ENCODE measurements at regions not wholly inside any gene's neighbourhood (a gene's known extent, or its start where the extent isn't known, plus 50 kb on each side); places are given as distances from the start of the nearest gene placed in this dataset.

GRCh38 chr4:3850128-3850527 lies 83.9 kb downstream of the ADRA2C start:
- H3K27me3 Mint-ChIP-seq (ENCODE audit: unreplicated experiment), result peaks cover 9% of the 10 kb centered on the region
- no peaks in the 10 kb centered on the region for H3K36me3 Mint-ChIP-seq (ENCODE audit: low read depth, unreplicated experiment)
- no peak for DNase-seq (ENCODE audit: low spot score)
- no peaks in the 10 kb centered on the region for H3K4me1 Mint-ChIP-seq (ENCODE audit: unreplicated experiment)
- TF ChIP-seq, protein P1, sequence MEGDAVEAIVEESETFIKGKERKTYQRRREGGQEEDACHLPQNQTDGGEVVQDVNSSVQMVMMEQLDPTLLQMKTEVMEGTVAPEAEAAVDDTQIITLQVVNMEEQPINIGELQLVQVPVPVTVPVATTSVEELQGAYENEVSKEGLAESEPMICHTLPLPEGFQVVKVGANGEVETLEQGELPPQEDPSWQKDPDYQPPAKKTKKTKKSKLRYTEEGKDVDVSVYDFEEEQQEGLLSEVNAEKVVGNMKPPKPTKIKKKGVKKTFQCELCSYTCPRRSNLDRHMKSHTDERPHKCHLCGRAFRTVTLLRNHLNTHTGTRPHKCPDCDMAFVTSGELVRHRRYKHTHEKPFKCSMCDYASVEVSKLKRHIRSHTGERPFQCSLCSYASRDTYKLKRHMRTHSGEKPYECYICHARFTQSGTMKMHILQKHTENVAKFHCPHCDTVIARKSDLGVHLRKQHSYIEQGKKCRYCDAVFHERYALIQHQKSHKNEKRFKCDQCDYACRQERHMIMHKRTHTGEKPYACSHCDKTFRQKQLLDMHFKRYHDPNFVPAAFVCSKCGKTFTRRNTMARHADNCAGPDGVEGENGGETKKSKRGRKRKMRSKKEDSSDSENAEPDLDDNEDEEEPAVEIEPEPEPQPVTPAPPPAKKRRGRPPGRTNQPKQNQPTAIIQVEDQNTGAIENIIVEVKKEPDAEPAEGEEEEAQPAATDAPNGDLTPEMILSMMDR (IDR thresholded peaks at IDR 0.05; ENCODE audit: unreplicated experiment), result no peak
- H3K9me3 Mint-ChIP-seq (ENCODE audit: unreplicated experiment), result no peaks in the 10 kb centered on the region
- no peak overlapping the region for H3K4me3 Mint-ChIP-seq (ENCODE audit: unreplicated experiment)
- no peak overlapping the region for H3K27ac Mint-ChIP-seq (ENCODE audit: unreplicated experiment)

GRCh38 chr4:3851211-3851610 lies 85.0 kb downstream of the ADRA2C start:
- DNase-seq (ENCODE audit: low spot score), result no peak
- Mint-ChIP-seq H3K36me3 (ENCODE audit: low read depth, unreplicated experiment) (no peaks in the 10 kb centered on the region), H3K27ac (ENCODE audit: unreplicated experiment) (no peak overlapping the region), H3K4me3 (ENCODE audit: unreplicated experiment) (no peak overlapping the region), H3K4me1 (ENCODE audit: unreplicated experiment) (no peaks in the 10 kb centered on the region), H3K9me3 (ENCODE audit: unreplicated experiment) (no peaks in the 10 kb centered on the region), H3K27me3 (ENCODE audit: unreplicated experiment) (peaks cover 7% of the 10 kb centered on the region)
- TF ChIP-seq, protein P1 (IDR thresholded peaks at IDR 0.05; ENCODE audit: unreplicated experiment), result no peak

DNA sequence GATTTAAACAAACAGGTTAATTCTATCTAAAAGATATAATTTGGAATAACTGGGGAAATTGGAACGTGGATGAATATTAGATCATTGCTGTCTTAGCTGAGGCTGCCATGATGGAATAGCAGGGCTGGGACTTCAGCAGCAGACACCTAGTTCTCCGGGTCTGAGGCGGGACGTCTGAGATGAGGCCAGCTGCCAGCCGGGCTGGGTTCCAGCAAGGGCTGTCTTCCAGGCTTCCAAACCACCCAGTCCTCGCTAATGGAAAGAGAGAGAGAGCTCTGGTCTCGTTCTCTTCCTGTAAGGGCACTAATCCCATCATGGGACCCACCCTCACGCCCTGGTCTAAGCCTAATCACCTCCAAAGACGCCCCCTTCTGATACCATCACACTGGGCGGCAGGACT lies 85.7 kb downstream of the ADRA2C start:
- no peaks in the 10 kb centered on the region for H3K4me1 Mint-ChIP-seq (ENCODE audit: unreplicated experiment)
- DNase-seq (ENCODE audit: low spot score), result no peak
- TF ChIP-seq, protein P1 (IDR thresholded peaks at IDR 0.05; ENCODE audit: unreplicated experiment), result no peak
- H3K9me3 Mint-ChIP-seq (ENCODE audit: unreplicated experiment), result no peaks in the 10 kb centered on the region
- no peak overlapping the region for H3K27ac Mint-ChIP-seq (ENCODE audit: unreplicated experiment)
- peaks cover 7% of the 10 kb centered on the region for H3K27me3 Mint-ChIP-seq (ENCODE audit: unreplicated experiment)
- no peak overlapping the region for H3K4me3 Mint-ChIP-seq (ENCODE audit: unreplicated experiment)
- no peaks in the 10 kb centered on the region for H3K36me3 Mint-ChIP-seq (ENCODE audit: low read depth, unreplicated experiment)

- no peak for DNase-seq (ENCODE audit: low spot score)
- Mint-ChIP-seq H3K4me3 (ENCODE audit: unreplicated experiment) (no peak overlapping the region), H3K27ac (ENCODE audit: unreplicated experiment) (no peak overlapping the region), H3K4me1 (ENCODE audit: unreplicated experiment) (no peaks in the 10 kb centered on the region), H3K36me3 (ENCODE audit: low read depth, unreplicated experiment) (no peaks in the 10 kb centered on the region), H3K9me3 (ENCODE audit: unreplicated experiment) (no peaks in the 10 kb centered on the region), H3K27me3 (ENCODE audit: unreplicated experiment) (peaks cover 8% of the 10 kb centered on the region)
- TF ChIP-seq, protein P1 (IDR thresholded peaks at IDR 0.05; ENCODE audit: unreplicated experiment), result no peak
Observed at GRCh38 chr4:3852309-3852708, 86.1 kb downstream of the ADRA2C start.

DNA sequence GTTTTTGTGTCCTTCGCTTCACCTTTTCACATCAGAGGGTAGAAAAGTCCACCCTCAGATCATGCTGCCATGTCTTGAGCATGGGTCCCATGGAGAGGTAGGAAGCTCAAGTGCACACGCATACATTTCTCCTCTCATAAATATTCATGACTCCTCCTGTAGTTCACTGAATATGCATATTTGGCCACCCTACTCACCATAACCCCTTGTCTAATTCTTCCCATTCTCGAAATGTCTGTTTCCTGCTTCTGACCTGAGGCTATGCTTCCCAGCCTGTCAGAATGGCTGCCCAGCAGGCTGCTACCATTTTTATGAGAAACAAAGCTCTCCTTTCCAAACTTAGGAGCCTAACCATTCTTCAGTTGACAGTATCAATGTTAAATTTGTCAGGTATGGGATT lies 86.5 kb downstream of the ADRA2C start:
- Mint-ChIP-seq H3K27me3 (ENCODE audit: unreplicated experiment) (peaks cover 8% of the 10 kb centered on the region), H3K4me1 (ENCODE audit: unreplicated experiment) (no peaks in the 10 kb centered on the region)

More for the DNA sequence above, 86.5 kb downstream of the ADRA2C start:
- H3K4me3 Mint-ChIP-seq (ENCODE audit: unreplicated experiment), result no peak overlapping the region
- no peaks in the 10 kb centered on the region for H3K36me3 Mint-ChIP-seq (ENCODE audit: low read depth, unreplicated experiment)
- TF ChIP-seq, protein P1 (IDR thresholded peaks at IDR 0.05; ENCODE audit: unreplicated experiment), result no peak
- DNase-seq (ENCODE audit: low spot score), result no peak
- no peak overlapping the region for H3K27ac Mint-ChIP-seq (ENCODE audit: unreplicated experiment)
- no peaks in the 10 kb centered on the region for H3K9me3 Mint-ChIP-seq (ENCODE audit: unreplicated experiment)
